HCT116 (cell line): ENCODE measurements at regions not wholly inside any gene's neighbourhood (a gene's known extent, or its start where the extent isn't known, plus 50 kb on each side); places are given as distances from the start of the nearest gene placed in this dataset.
A peak's percentile ranks its signal among the peaks of the same experiment; 100 is the strongest.
"Not testable (repeated sequence)": the region's sequence is repeated elsewhere in the genome, so short reads cannot be mapped to it uniquely, and the experiment has no call there.

Experiments
- ATAC-seq: fragments of 200-7000 bp; cut with Tn5 transposase; 2 replicates; pipeline ENCODE4 v1.9.1; 2020; ENCODE audit warnings: mild to moderate bottlenecking, moderate library complexity
- BruUV-seq: library from RNA; stranded (reverse); fragments of 400-500 nt; replicated peaks from 2 replicates; lab custom pipeline; 2021; lab: Mats Ljungman, UMichigan
- CTCF ChIA-PET: fragments of 300-600 bp; sonication (Branson Sonifier 250); formaldehyde crosslinking; loops from one replicate; lab custom pipeline; 2021; ENCODE audit warnings: antibody characterized with exemption; lab: Charles Lee
- POLR2A ChIA-PET: fragments of 300-600, 350-600 bp; sonication (Branson Sonifier 250); formaldehyde crosslinking; loops from one replicate; lab custom pipeline; 2021; ENCODE audit warnings: antibody characterized with exemption; lab: Charles Lee
- RAD21 ChIA-PET, 2 experiments: fragments of 300-600 bp; sonication (Branson Sonifier 250); formaldehyde crosslinking; loops; one replicate each; lab custom pipeline; 2023; ENCODE audit warnings: low total read pairs in 2 of 2; ENCODE audit not compliant: uncharacterized antibody in 2 of 2, unreplicated experiment in 2 of 2, low non-redundant PET in 1 of 2; lab: Charles Lee
- DNase-seq: peaks from one replicate; pipeline ENCODE4 v3.0.0-alpha.2; 2010; ENCODE audit warnings: low read depth, low spot score
- H2AFZ ChIP-seq: fragments of 200-600 bp; shearing (Covaris generic), sonication (generic); 2 replicates; pipeline ENCODE4 v1.6.1; 2017; ENCODE audit warnings: low read depth, mixed run types, mixed read lengths, antibody characterized with exemption, low read length; ENCODE audit not compliant: poor library complexity, severe bottlenecking
- H3K27ac ChIP-seq: 2 replicates; pipeline ENCODE4 v1.5.1; 2012; ENCODE audit warnings: low read depth, low read length
- H3K27me3 ChIP-seq: fragments of 200-600 bp; sonication (generic); 2 replicates; pipeline ENCODE4 v1.6.1; 2016; ENCODE audit warnings: mixed run types, low read length, mixed read lengths; ENCODE audit not compliant: insufficient read depth
- H3K36me3 ChIP-seq, 2 experiments: fragments of 200-500 bp in 1 of 2; fragments of 200-600 bp in 1 of 2; sonication (Bioruptor generic) in 1 of 2; sonication (generic) in 1 of 2; 2 replicates each; pipeline versions ENCODE4 v1.5.1 to v1.6.1; 2014 to 2016; ENCODE audit warnings: low read length in 2 of 2, inconsistent platforms in 1 of 2, mixed read lengths in 1 of 2, mixed run types in 1 of 2; ENCODE audit not compliant: insufficient read depth in 2 of 2, control insufficient read depth in 1 of 2
- H3K4me1 ChIP-seq, 2 experiments: fragments of 200-600 bp in 1 of 2; sonication (generic) in 1 of 2; 2 replicates each; pipeline versions ENCODE4 v1.5.1 to v1.6.1; 2012 to 2017; ENCODE audit warnings: low read length in 2 of 2, inconsistent platforms in 1 of 2, mild to moderate bottlenecking in 1 of 2, mixed read lengths in 1 of 2, mixed run types in 1 of 2, moderate library complexity in 1 of 2; ENCODE audit not compliant: insufficient read depth in 2 of 2, control insufficient read depth in 1 of 2
- H3K4me2 ChIP-seq: fragments of 200-600 bp; sonication (generic); 2 replicates; pipeline ENCODE4 v1.6.1; 2017; ENCODE audit warnings: mixed run types, low read length, mixed read lengths
- H3K4me3 ChIP-seq, 2 experiments: fragments of 200-600 bp in 1 of 2; sonication (generic) in 1 of 2; replicated peaks in 1 of 2; 2 replicates each; pipeline ENCODE4 v1.5.1; 2011 to 2016; ENCODE audit warnings: low read length in 2 of 2, control low read depth in 1 of 2, low read depth in 1 of 2, mild to moderate bottlenecking in 1 of 2, mixed read lengths in 1 of 2, mixed run types in 1 of 2
- H3K79me2 ChIP-seq: fragments of 200-600 bp; sonication (generic); 2 replicates; pipeline ENCODE4 v1.6.1; 2017; ENCODE audit warnings: mild to moderate bottlenecking, mixed run types, low read length, moderate library complexity, mixed read lengths; ENCODE audit not compliant: insufficient read depth
- H3K9ac ChIP-seq: fragments of 200-600 bp; sonication (generic); 2 replicates; pipeline ENCODE4 v1.6.1; 2016; ENCODE audit warnings: low read length, mixed read lengths
- H3K9me2 ChIP-seq: fragments of 200-600 bp; sonication (generic), shearing (Covaris generic); 2 replicates; pipeline ENCODE4 v1.6.1; 2017; ENCODE audit warnings: mixed run types, mild to moderate bottlenecking, moderate library complexity; ENCODE audit not compliant: insufficient read depth
- H3K9me3 ChIP-seq, 2 experiments: fragments of 200-500 bp in 1 of 2; fragments of 200-600 bp in 1 of 2; sonication (Bioruptor generic) in 1 of 2; sonication (generic) in 1 of 2; 2 replicates each; pipeline ENCODE4 v1.6.1; 2014 to 2017; ENCODE audit warnings: low read length in 2 of 2, mixed read lengths in 2 of 2, inconsistent platforms in 1 of 2, low read depth in 1 of 2, mild to moderate bottlenecking in 1 of 2, mixed run types in 1 of 2, moderate library complexity in 1 of 2; ENCODE audit not compliant: control insufficient read depth in 1 of 2, insufficient read depth in 1 of 2
- H4K20me1 ChIP-seq: fragments of 200-600 bp; sonication (generic), shearing (Covaris generic); 2 replicates; pipeline ENCODE4 v1.6.1; 2017; ENCODE audit warnings: mixed run types, mild to moderate bottlenecking, moderate library complexity; ENCODE audit not compliant: insufficient read depth
- EZH2phosphoT487 ChIP-seq: fragments of 200-600 bp; IDR thresholded peaks from 2 replicates; pipeline ENCODE4 v1.6.1; 2018; ENCODE audit warnings: antibody characterized with exemption, borderline replicate concordance
- POLR2A ChIP-seq: IDR thresholded peaks from 2 replicates; pipeline ENCODE4 v1.7.0; 2011; ENCODE audit warnings: borderline replicate concordance; ENCODE audit not compliant: insufficient read depth, insufficient read length; ENCODE audit errors: extremely low read depth
- POLR2AphosphoS5 ChIP-seq: IDR thresholded peaks from 2 replicates; pipeline ENCODE4 v1.6.1; 2011; ENCODE audit warnings: mild to moderate bottlenecking, low read depth, low read length, moderate library complexity
- ZFX ChIP-seq: fragments of 450-650 bp; IDR thresholded peaks from 2 replicates; pipeline ENCODE4 v1.6.1; 2017
- intact Hi-C: fragments of 100-400 bp; cut with micrococcal nuclease; formaldehyde crosslinking; loops from 2 replicates; pipeline ENCODE4 v1.10.0; 2022
- TF ChIP-seq, protein P1 (sequence below): IDR thresholded peaks from 2 replicates; pipeline ENCODE4 v1.6.1; 2012
- TF ChIP-seq, protein P2 (sequence below), 3 experiments: fragments of 200-600 bp in 1 of 3; sonication (generic) in 1 of 3; IDR thresholded peaks in 2 of 3; conservative IDR thresholded peaks in 1 of 3; 2 replicates each; pipeline ENCODE4 v1.5.1; 2012 to 2017; ENCODE audit warnings: low read depth in 2 of 3, low read length in 2 of 3, antibody characterized with exemption in 1 of 3, borderline replicate concordance in 1 of 3, control low read depth in 1 of 3, mild to moderate bottlenecking in 1 of 3, mixed read lengths in 1 of 3, mixed run types in 1 of 3, moderate library complexity in 1 of 3; ENCODE audit not compliant: insufficient read depth in 1 of 3

DNA sequence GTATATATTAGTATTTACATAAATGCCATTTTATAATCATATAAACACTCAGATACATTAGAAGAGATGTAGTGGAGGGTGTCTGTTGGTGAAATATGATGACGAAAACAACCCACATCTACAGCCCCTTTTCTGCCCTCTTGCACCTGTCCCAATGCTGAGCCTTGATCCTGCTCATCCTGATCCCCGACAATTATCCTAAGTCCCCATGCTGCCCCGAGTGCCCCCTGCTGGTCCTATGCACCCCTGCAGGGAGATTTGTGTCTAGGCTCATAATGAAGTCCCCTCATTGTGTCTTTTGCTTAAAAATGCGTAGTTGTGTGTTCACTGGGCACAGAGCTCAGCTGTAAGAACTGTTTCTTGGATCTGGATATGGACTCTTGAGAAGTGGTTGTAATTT lies 554.5 kb downstream of the TMEM121 start:
- Histone ChIP-seq H3K9ac (no peak overlapping the region), H3K9me3 (no peaks in the 10 kb centered on the region), H2AFZ (no peak overlapping the region), H3K4me2 (no peak overlapping the region), H3K79me2 (no peaks in the 10 kb centered on the region), H3K27me3 (no peaks in the 10 kb centered on the region), H3K4me3 (no peak overlapping the region), H4K20me1 (no peaks in the 10 kb centered on the region), H3K4me1 (no peaks in the 10 kb centered on the region)
- BruUV-seq = no TSS peak
- no peak for DNase-seq
- ChIA-PET CTCF (no interaction called here), RAD21 (no interaction called here)
- TF ChIP-seq, protein P1, sequence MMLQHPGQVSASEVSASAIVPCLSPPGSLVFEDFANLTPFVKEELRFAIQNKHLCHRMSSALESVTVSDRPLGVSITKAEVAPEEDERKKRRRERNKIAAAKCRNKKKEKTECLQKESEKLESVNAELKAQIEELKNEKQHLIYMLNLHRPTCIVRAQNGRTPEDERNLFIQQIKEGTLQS = no peak
- TF ChIP-seq EZH2phosphoT487 (no peak), POLR2A (no peak), POLR2AphosphoS5 (no peak), ZFX (no peak)
- TF ChIP-seq, protein P2, sequence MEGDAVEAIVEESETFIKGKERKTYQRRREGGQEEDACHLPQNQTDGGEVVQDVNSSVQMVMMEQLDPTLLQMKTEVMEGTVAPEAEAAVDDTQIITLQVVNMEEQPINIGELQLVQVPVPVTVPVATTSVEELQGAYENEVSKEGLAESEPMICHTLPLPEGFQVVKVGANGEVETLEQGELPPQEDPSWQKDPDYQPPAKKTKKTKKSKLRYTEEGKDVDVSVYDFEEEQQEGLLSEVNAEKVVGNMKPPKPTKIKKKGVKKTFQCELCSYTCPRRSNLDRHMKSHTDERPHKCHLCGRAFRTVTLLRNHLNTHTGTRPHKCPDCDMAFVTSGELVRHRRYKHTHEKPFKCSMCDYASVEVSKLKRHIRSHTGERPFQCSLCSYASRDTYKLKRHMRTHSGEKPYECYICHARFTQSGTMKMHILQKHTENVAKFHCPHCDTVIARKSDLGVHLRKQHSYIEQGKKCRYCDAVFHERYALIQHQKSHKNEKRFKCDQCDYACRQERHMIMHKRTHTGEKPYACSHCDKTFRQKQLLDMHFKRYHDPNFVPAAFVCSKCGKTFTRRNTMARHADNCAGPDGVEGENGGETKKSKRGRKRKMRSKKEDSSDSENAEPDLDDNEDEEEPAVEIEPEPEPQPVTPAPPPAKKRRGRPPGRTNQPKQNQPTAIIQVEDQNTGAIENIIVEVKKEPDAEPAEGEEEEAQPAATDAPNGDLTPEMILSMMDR (IDR thresholded peaks at IDR 0.05 in 2 of 3, conservative IDR thresholded peaks at IDR 0.05 in 1 of 3; ENCODE audit: borderline replicate concordance in 1 of 3, insufficient read depth in 1 of 3, low read depth in 2 of 3, low read length in 2 of 3) = 0 out of 6 replicates have a peak, but pooled peaks of 1 of the 3 experiments have one; percentile 11
- TF ChIP-seq, all 23 proteins: peak for 1
- POLR2A ChIA-PET = no interaction called here
- no peaks in the 10 kb centered on the region for H3K36me3 ChIP-seq
- no peak for ATAC-seq
- intact Hi-C loops = no loop called here
- no peaks in the 10 kb centered on the region for H3K9me2 ChIP-seq
- H3K27ac ChIP-seq = no peak overlapping the region

DNA sequence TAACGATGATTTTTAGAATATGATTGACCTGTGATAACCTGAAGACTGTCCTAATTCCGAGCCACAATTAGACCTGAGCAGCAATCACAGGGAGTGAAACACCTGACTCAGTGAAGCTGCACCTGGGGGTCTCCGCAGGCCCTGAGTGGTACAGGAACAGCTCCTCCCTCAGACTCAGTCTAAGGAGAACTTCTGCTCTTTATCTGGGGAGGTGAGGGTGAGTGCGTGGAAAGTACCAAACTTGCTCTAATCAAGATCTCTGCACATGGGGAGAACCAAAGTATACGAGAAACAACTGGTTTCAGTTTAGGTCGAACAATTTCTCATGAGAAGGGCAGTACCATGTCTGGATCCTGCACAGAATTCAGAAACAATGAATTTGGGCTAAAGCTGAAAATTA lies 555.3 kb downstream of the TMEM121 start:
- H3K9ac ChIP-seq, H3K27ac ChIP-seq, H3K4me2 ChIP-seq, intact Hi-C loops, H3K79me2 ChIP-seq, BruUV-seq, H3K9me2 ChIP-seq, POLR2A ChIA-PET, H4K20me1 ChIP-seq, H3K9me3 ChIP-seq, H3K4me3 ChIP-seq, DNase-seq, ATAC-seq, RAD21 ChIA-PET, H3K4me1 ChIP-seq, H2AFZ ChIP-seq, H3K27me3 ChIP-seq, H3K36me3 ChIP-seq, CTCF ChIA-PET: not testable (repeated sequence)
